Endothelial cell of umbilical vein (primary cell): ENCODE measurements at regions not wholly inside any gene's neighbourhood (a gene's known extent, or its start where the extent isn't known, plus 50 kb on each side); places are given as distances from the start of the nearest gene placed in this dataset.

Experiments used
- BruUV-seq: library from RNA; stranded (reverse); fragments of 400-500 nt; replicated peaks from 2 replicates; lab custom pipeline; 2021; lab: Mats Ljungman, UMichigan
- CTCF ChIA-PET: fragments of 300-600, 350-600 bp; sonication (Branson Sonifier 250); formaldehyde crosslinking; loops from one replicate; lab custom pipeline; 2021; ENCODE audit warnings: antibody characterized with exemption, inconsistent platforms; lab: Charles Lee
- POLR2A ChIA-PET: fragments of 300-600, 350-600 bp; sonication (Branson Sonifier 250); formaldehyde crosslinking; loops from one replicate; lab custom pipeline; 2021; ENCODE audit warnings: antibody characterized with exemption, inconsistent platforms; lab: Charles Lee
- DNase-seq: peaks from one replicate; pipeline ENCODE4 v3.0.0-alpha.2; 2011; ENCODE audit warnings: low read depth, low spot score
- FAIRE-seq: peaks from 2 replicates; lab custom pipeline; 2011; peaks lifted over from hg19 to GRCh38; lab: Jason Lieb, UNC
- H2AFZ ChIP-seq: 2 replicates; pipeline ENCODE4 v1.6.0; 2012; ENCODE audit warnings: low read depth, low read length, control low read depth, inconsistent platforms
- H3K27ac ChIP-seq: 2 replicates; pipeline ENCODE4 v1.5.1; 2011; ENCODE audit warnings: low read depth, mild to moderate bottlenecking, control low read depth, low read length, moderate library complexity; ENCODE audit not compliant: insufficient read depth
- H3K27me3 ChIP-seq, 2 experiments: 2 replicates each; pipeline versions ENCODE4 v1.6.0 to v1.6.1; 2011; ENCODE audit warnings: low read length in 2 of 2, mixed read lengths in 1 of 2; ENCODE audit not compliant: control insufficient read depth in 2 of 2, insufficient read depth in 2 of 2
- H3K36me3 ChIP-seq, 2 experiments: 2 replicates in 1 of 2; 3 replicates in 1 of 2; pipeline ENCODE4 v1.5.1; 2011; ENCODE audit warnings: low read length in 2 of 2, mild to moderate bottlenecking in 1 of 2, moderate library complexity in 1 of 2; ENCODE audit not compliant: control insufficient read depth in 2 of 2, insufficient read depth in 2 of 2; ENCODE audit errors: extremely low read depth in 1 of 2
- H3K4me1 ChIP-seq: 3 replicates; pipeline ENCODE4 v1.5.1; 2011; ENCODE audit warnings: mild to moderate bottlenecking, low read length; ENCODE audit not compliant: control insufficient read depth, insufficient read depth; ENCODE audit errors: extremely low read depth
- H3K4me2 ChIP-seq: 2 replicates; pipeline ENCODE4 v1.6.1; 2011; ENCODE audit warnings: low read length, control low read depth, mixed read lengths; ENCODE audit not compliant: insufficient read depth
- H3K4me3 ChIP-seq, 3 experiments: fragments of 200-600 bp in 1 of 3; sonication (generic), shearing (Covaris generic) in 1 of 3; replicated peaks in 1 of 3; 2 replicates each; pipeline ENCODE4 v1.5.1; 2011 to 2016; ENCODE audit warnings: control low read depth in 3 of 3, low read length in 3 of 3, mild to moderate bottlenecking in 2 of 3, inconsistent platforms in 1 of 3, low read depth in 1 of 3, moderate library complexity in 1 of 3; ENCODE audit not compliant: insufficient read depth in 1 of 3
- H3K79me2 ChIP-seq: 2 replicates; pipeline ENCODE4 v1.6.0; 2012; ENCODE audit warnings: low read length, inconsistent platforms; ENCODE audit not compliant: control insufficient read depth, insufficient read depth
- H3K9ac ChIP-seq: replicated peaks from 2 replicates; pipeline ENCODE3; 2011; ENCODE audit warnings: low read length, control low read depth; ENCODE audit not compliant: insufficient read depth; ENCODE audit errors: extremely low read depth
- H3K9me1 ChIP-seq: replicated peaks from 3 replicates; pipeline ENCODE4 v1.6.0; 2011; ENCODE audit warnings: mild to moderate bottlenecking, low read length; ENCODE audit not compliant: control insufficient read depth, insufficient read depth; ENCODE audit errors: extremely low read depth
- H3K9me3 ChIP-seq: replicated peaks from 2 replicates; pipeline ENCODE4 v1.5.1; 2012; ENCODE audit warnings: low read length, inconsistent platforms; ENCODE audit not compliant: control insufficient read depth, insufficient read depth
- H4K20me1 ChIP-seq: replicated peaks from 2 replicates; pipeline ENCODE3; 2011; ENCODE audit warnings: mild to moderate bottlenecking, low read length; ENCODE audit not compliant: control insufficient read depth, insufficient read depth; ENCODE audit errors: extremely low read depth
- EZH2 ChIP-seq: IDR thresholded peaks from 2 replicates; pipeline ENCODE4 v1.6.1; 2012; ENCODE audit warnings: borderline replicate concordance, low read depth, mild to moderate bottlenecking, moderate library complexity, low read length, inconsistent platforms; ENCODE audit not compliant: severe bottlenecking
- FOS ChIP-seq: IDR thresholded peaks from 2 replicates; pipeline ENCODE4 v1.6.1; 2011; ENCODE audit warnings: mild to moderate bottlenecking, low read length, moderate library complexity, borderline replicate concordance; ENCODE audit not compliant: insufficient read depth
- GATA2 ChIP-seq: IDR thresholded peaks from 2 replicates; pipeline ENCODE4 v1.7.0; 2011; ENCODE audit warnings: low read depth, mild to moderate bottlenecking, moderate library complexity, mixed read lengths, low read length; ENCODE audit not compliant: insufficient read length, insufficient read depth
- JUN ChIP-seq: IDR thresholded peaks from 2 replicates; pipeline ENCODE4 v1.6.1; 2011; ENCODE audit warnings: borderline replicate concordance, low read depth; ENCODE audit not compliant: insufficient read length, insufficient read depth
- MYC ChIP-seq: IDR thresholded peaks from one replicate; pipeline ENCODE4 v1.6.1; 2011; ENCODE audit warnings: mild to moderate bottlenecking, low read depth, low read length
- POLR2A ChIP-seq: IDR thresholded peaks from 2 replicates; pipeline ENCODE4 v1.6.1; 2012; ENCODE audit warnings: low read depth, mild to moderate bottlenecking, control low read depth, low read length
- POLR2AphosphoS5 ChIP-seq: IDR thresholded peaks from 2 replicates; pipeline ENCODE4 v1.6.1; 2012; ENCODE audit warnings: low read depth, mild to moderate bottlenecking, control low read depth, low read length, moderate library complexity; ENCODE audit not compliant: insufficient read depth
- dilution Hi-C: fragments of 300-500 bp; cut with MboI; formaldehyde crosslinking; loops from one replicate; pipeline ENCODE4 v1.15.0; 2019; ENCODE audit warnings: low sequenced_read_pairs; ENCODE audit not compliant: extremely low pct_ligation_motif_present
- intact Hi-C: fragments of 100-400 bp; cut with micrococcal nuclease; formaldehyde crosslinking; loops from one replicate; pipeline ENCODE4 v1.10.0; 2022
- TF ChIP-seq, protein P1 (sequence below), 2 donors: IDR thresholded peaks; 1 replicate in 1 of 2; 2 replicates in 1 of 2; pipeline ENCODE4 v1.5.1; 2011; ENCODE audit warnings: low read length in 2 of 2, mild to moderate bottlenecking in 2 of 2, moderate library complexity in 2 of 2, control low read depth in 1 of 2, inconsistent platforms in 1 of 2, low read depth in 1 of 2; ENCODE audit not compliant: insufficient read depth in 1 of 2; ENCODE audit errors: extremely low read depth in 1 of 2
- TF ChIP-seq, protein P2 (sequence below): IDR thresholded peaks from 2 replicates; pipeline ENCODE4 v1.6.1; 2011; ENCODE audit not compliant: insufficient read depth, insufficient read length

GRCh38 chr7:26546508-26547053 is 254.9 kb downstream of the SNX10 start:
- dilution Hi-C loops = no loop called here
- Histone ChIP-seq H3K27me3 (peaks cover 1 to 4% of the 10 kb centered on the region in 2 experiments), H3K4me3 (no peak overlapping the region), H3K79me2 (no peaks in the 10 kb centered on the region), H2AFZ (no peak overlapping the region), H4K20me1 (no peaks in the 10 kb centered on the region), H3K4me1 (no peaks in the 10 kb centered on the region), H3K9me1 (no peaks in the 10 kb centered on the region), H3K9me3 (no peaks in the 10 kb centered on the region), H3K27ac (no peak overlapping the region), H3K4me2 (no peak overlapping the region), H3K9ac (no peak overlapping the region), H3K36me3 (no peaks in the 10 kb centered on the region)
- intact Hi-C loops = no loop called here
- FAIRE-seq = no peak
- POLR2A ChIA-PET = interaction anchor here (0.7 kb wide), 1 partner anchor 38 kb away, joined by 4 read pairs; no protein-coding TSS in a partner anchor
- no TSS peak for BruUV-seq
- no peak for TF ChIP-seq MYC
- TF ChIP-seq, protein P1, sequence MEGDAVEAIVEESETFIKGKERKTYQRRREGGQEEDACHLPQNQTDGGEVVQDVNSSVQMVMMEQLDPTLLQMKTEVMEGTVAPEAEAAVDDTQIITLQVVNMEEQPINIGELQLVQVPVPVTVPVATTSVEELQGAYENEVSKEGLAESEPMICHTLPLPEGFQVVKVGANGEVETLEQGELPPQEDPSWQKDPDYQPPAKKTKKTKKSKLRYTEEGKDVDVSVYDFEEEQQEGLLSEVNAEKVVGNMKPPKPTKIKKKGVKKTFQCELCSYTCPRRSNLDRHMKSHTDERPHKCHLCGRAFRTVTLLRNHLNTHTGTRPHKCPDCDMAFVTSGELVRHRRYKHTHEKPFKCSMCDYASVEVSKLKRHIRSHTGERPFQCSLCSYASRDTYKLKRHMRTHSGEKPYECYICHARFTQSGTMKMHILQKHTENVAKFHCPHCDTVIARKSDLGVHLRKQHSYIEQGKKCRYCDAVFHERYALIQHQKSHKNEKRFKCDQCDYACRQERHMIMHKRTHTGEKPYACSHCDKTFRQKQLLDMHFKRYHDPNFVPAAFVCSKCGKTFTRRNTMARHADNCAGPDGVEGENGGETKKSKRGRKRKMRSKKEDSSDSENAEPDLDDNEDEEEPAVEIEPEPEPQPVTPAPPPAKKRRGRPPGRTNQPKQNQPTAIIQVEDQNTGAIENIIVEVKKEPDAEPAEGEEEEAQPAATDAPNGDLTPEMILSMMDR (IDR thresholded peaks at IDR 0.05; ENCODE audit: extremely low read depth in 1 of 2, insufficient read depth in 1 of 2, low read depth in 1 of 2, low read length in 2 of 2) = no peak
- no peak for TF ChIP-seq EZH2
- TF ChIP-seq, protein P2, sequence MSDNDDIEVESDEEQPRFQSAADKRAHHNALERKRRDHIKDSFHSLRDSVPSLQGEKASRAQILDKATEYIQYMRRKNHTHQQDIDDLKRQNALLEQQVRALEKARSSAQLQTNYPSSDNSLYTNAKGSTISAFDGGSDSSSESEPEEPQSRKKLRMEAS = no peak
- TF ChIP-seq POLR2A = no peak
- no peak for TF ChIP-seq JUN
- no peak for TF ChIP-seq FOS
- no peak for TF ChIP-seq GATA2
- TF ChIP-seq POLR2AphosphoS5 = no peak
- CTCF ChIA-PET = interaction anchor here (1.0 to 1.7 kb wide), 2 partner anchors 11 to 14 kb away, joined by 3 to 4 read pairs; no protein-coding TSS in a partner anchor
- DNase-seq = no peak
